Thyroid gland (tissue), 4 donors: ENCODE measurements at regions not wholly inside any gene's neighbourhood (a gene's known extent, or its start where the extent isn't known, plus 50 kb on each side); places are given as distances from the start of the nearest gene placed in this dataset.

Source experiments
- DNase-seq, 2 donors: peaks; one replicate each; pipeline ENCODE4 v3.0.0-alpha.2; 2019
- H3K27ac ChIP-seq, 3 donors: fragments of 200-600 bp; sonication (generic); 1 replicate in 2 of 3; 2 replicates in 1 of 3; pipeline ENCODE4 v1.5.1; 2016 to 2019; ENCODE audit warnings: mild to moderate bottlenecking in 1 of 3, moderate library complexity in 1 of 3
- H3K27me3 ChIP-seq: fragments of 200-600 bp; sonication (generic); one replicate; pipeline ENCODE4 v1.5.1; 2019
- H3K36me3 ChIP-seq, 2 donors: fragments of 200-600 bp; sonication (generic); one replicate each; pipeline ENCODE4 v1.5.1; 2016 to 2019
- H3K4me1 ChIP-seq, 2 donors: fragments of 200-600 bp; sonication (generic); one replicate each; pipeline ENCODE4 v1.5.1; 2017 to 2019
- H3K4me3 ChIP-seq, 3 donors: fragments of 200-600 bp; sonication (generic); replicated peaks in 1 of 3; 1 replicate in 2 of 3; 2 replicates in 1 of 3; pipeline ENCODE4 v1.5.1; 2016; ENCODE audit warnings: mild to moderate bottlenecking in 1 of 3
- H3K9me3 ChIP-seq: fragments of 200-600 bp; sonication (generic); one replicate; pipeline ENCODE4 v1.5.1; 2017
- CTCF ChIP-seq, 6 experiments: fragments of 200-600 bp in 3 of 6; fragments of 450-650 bp in 3 of 6; sonication (generic) in 3 of 6; IDR thresholded peaks; one replicate each; pipeline ENCODE4 v1.5.1; 2016 to 2019; ENCODE audit warnings: antibody characterized with exemption in 6 of 6, mild to moderate bottlenecking in 2 of 6, inconsistent platforms in 1 of 6, moderate library complexity in 1 of 6
- POLR2A ChIP-seq, 2 donors: fragments of 450-650 bp; IDR thresholded peaks; one replicate each; pipeline ENCODE4 v1.6.1; 2017; ENCODE audit warnings: antibody characterized with exemption in 2 of 2, mild to moderate bottlenecking in 2 of 2, moderate library complexity in 1 of 2
- WGBS, 2 donors: methylation state at CpG; one replicate each; pipeline ENCODE4 v1.1.5; 2017; 5-methylcytosine and 5-hydroxymethylcytosine counted together
- intact Hi-C: fragments of 100-400 bp; cut with DNase I; formaldehyde crosslinking; loops from one replicate; pipeline ENCODE4 v1.15.1; 2023

- Histone ChIP-seq H3K27ac (no peak overlapping the region), H3K9me3 (no peaks in the 10 kb centered on the region), H3K27me3 (no peaks in the 10 kb centered on the region), H3K4me1 (peaks cover 0 to 12% of the 10 kb centered on the region in 2 donors), H3K4me3 (no peak overlapping the region), H3K36me3 (no peaks in the 10 kb centered on the region)
- TF ChIP-seq CTCF (IDR thresholded peaks at IDR 0.05) (no peak), POLR2A (IDR thresholded peaks at IDR 0.05) (no peak)
- WGBS, 2 donors = 65 to 70% methylated on average over 10 to 11 of the region's 11 CpGs
- intact Hi-C loops = no loop called here
- no peak for DNase-seq
Measured at GRCh38 chr17:31598921-31599571, 207.6 kb downstream of the RAB11FIP4 start.

GRCh38 chr17:31598399-31598782 is 206.9 kb downstream of the RAB11FIP4 start:
- TF ChIP-seq CTCF (IDR thresholded peaks at IDR 0.05) = no peak
- TF ChIP-seq POLR2A (IDR thresholded peaks at IDR 0.05) = no peak
- Histone ChIP-seq H3K36me3 (no peaks in the 10 kb centered on the region), H3K4me1 (peaks cover 0 to 12% of the 10 kb centered on the region in 2 donors), H3K4me3 (no peak overlapping the region), H3K27ac (no peak overlapping the region), H3K27me3 (no peaks in the 10 kb centered on the region), H3K9me3 (no peaks in the 10 kb centered on the region)
- intact Hi-C loops = no loop called here
- no peak for DNase-seq
- WGBS, 2 donors = 67 to 74% methylated on average over 4 of the region's 4 CpGs

GRCh38 chr17:31597646-31598398 is 206.3 kb downstream of the RAB11FIP4 start:
- H3K27me3 ChIP-seq = no peaks in the 10 kb centered on the region
- no peak overlapping the region for H3K4me3 ChIP-seq
- H3K36me3 ChIP-seq = no peaks in the 10 kb centered on the region
- TF ChIP-seq POLR2A (IDR thresholded peaks at IDR 0.05) (no peak), CTCF (IDR thresholded peaks at IDR 0.05) (no peak)
- no peak for DNase-seq
- H3K4me1 ChIP-seq = peaks cover 0 to 12% of the 10 kb centered on the region in 2 donors
- 95 to 96% methylated on average over 9 of the region's 10 CpGs for WGBS, 2 donors
- H3K27ac ChIP-seq = no peak overlapping the region
- no peaks in the 10 kb centered on the region for H3K9me3 ChIP-seq
- intact Hi-C loops = no loop called here

- Histone ChIP-seq H3K4me3 (no peak overlapping the region), H3K27me3 (no peaks in the 10 kb centered on the region), H3K9me3 (no peaks in the 10 kb centered on the region), H3K4me1 (peaks cover 0 to 12% of the 10 kb centered on the region in 2 donors), H3K36me3 (no peaks in the 10 kb centered on the region), H3K27ac (peak overlapping the region in 1 of 3 donors; percentile 56)
- no peak for TF ChIP-seq POLR2A (IDR thresholded peaks at IDR 0.05)
- TF ChIP-seq CTCF (IDR thresholded peaks at IDR 0.05) = no peak
- DNase-seq = peak in 1 of 2 donors; percentile 26
- intact Hi-C loops = no loop called here
- WGBS, 2 donors = 69 to 81% methylated on average over 11 to 13 of the region's 16 CpGs
Measured at GRCh38 chr17:31596382-31597323, 205.2 kb downstream of the RAB11FIP4 start.
